NB4 (cell line): ENCODE measurements at regions not wholly inside any gene's neighbourhood (a gene's known extent, or its start where the extent isn't known, plus 50 kb on each side); places are given as distances from the start of the nearest gene placed in this dataset.

Source experiments
- CTCF ChIP-seq: IDR thresholded peaks from one replicate; pipeline ENCODE4 v1.5.1; 2012; ENCODE audit warnings: low read depth, low read length
- POLR2A ChIP-seq: IDR thresholded peaks from 2 replicates; pipeline ENCODE4 v1.6.1; 2011; ENCODE audit warnings: mild to moderate bottlenecking; ENCODE audit not compliant: insufficient read length; ENCODE audit errors: extremely low read depth

GRCh38 chr16:59295993-59296736, 562.0 kb upstream of the GOT2 start:
- TF ChIP-seq CTCF (no peak), POLR2A (no peak)
